ENCODE measurements at regions not wholly inside any gene's neighbourhood (a gene's known extent, or its start where the extent isn't known, plus 50 kb on each side); places are given as distances from the start of the nearest gene placed in this dataset.

GRCh38 chr12:127761880-127762279 lies 505.1 kb upstream of the TMEM132C start:
- no peaks in the 10 kb centered on the region for H3K9me2 ChIP-seq (ENCODE audit: low read depth, low read length)
- no peaks in the 10 kb centered on the region for H3K4me1 ChIP-seq (ENCODE audit: insufficient read depth, low read length, severe bottlenecking)
- no peaks in the 10 kb centered on the region for H3K27me3 ChIP-seq (ENCODE audit: insufficient read depth, low read length)
- H3K9ac ChIP-seq (ENCODE audit: low read length): no peak overlapping the region
- no peaks in the 10 kb centered on the region for H3K9me3 ChIP-seq (ENCODE audit: low read length)
- H3K27ac ChIP-seq (ENCODE audit: low read depth, low read length, poor library complexity, severe bottlenecking): no peak overlapping the region
- H4K20me1 ChIP-seq (ENCODE audit: insufficient read depth, low read length): no peaks in the 10 kb centered on the region
- no peaks in the 10 kb centered on the region for H3K36me3 ChIP-seq (ENCODE audit: insufficient read depth, low read length)
- H3K79me2 ChIP-seq (ENCODE audit: insufficient read depth, low read length): no peaks in the 10 kb centered on the region
- no peak overlapping the region for H3K4me3 ChIP-seq (ENCODE audit: low read depth, low read length, poor library complexity, severe bottlenecking)
- no peak overlapping the region for H3K4me2 ChIP-seq (ENCODE audit: low read length)
- no peaks in the 10 kb centered on the region for H3F3A ChIP-seq (ENCODE audit: insufficient read depth, low read length)
- TF ChIP-seq, protein P1, sequence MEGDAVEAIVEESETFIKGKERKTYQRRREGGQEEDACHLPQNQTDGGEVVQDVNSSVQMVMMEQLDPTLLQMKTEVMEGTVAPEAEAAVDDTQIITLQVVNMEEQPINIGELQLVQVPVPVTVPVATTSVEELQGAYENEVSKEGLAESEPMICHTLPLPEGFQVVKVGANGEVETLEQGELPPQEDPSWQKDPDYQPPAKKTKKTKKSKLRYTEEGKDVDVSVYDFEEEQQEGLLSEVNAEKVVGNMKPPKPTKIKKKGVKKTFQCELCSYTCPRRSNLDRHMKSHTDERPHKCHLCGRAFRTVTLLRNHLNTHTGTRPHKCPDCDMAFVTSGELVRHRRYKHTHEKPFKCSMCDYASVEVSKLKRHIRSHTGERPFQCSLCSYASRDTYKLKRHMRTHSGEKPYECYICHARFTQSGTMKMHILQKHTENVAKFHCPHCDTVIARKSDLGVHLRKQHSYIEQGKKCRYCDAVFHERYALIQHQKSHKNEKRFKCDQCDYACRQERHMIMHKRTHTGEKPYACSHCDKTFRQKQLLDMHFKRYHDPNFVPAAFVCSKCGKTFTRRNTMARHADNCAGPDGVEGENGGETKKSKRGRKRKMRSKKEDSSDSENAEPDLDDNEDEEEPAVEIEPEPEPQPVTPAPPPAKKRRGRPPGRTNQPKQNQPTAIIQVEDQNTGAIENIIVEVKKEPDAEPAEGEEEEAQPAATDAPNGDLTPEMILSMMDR (IDR thresholded peaks at IDR 0.05; ENCODE audit: low read length): no peak
- no peak for TF ChIP-seq EZH2 (IDR thresholded peaks at IDR 0.05; ENCODE audit: borderline replicate concordance, low read length)
- no peak overlapping the region for H2AFZ ChIP-seq (ENCODE audit: low read length)

GRCh38 chr12:127767656-127768055 lies 499.3 kb upstream of the TMEM132C start:
- Histone ChIP-seq H3K36me3 (ENCODE audit: insufficient read depth, low read length) (no peaks in the 10 kb centered on the region), H3K27ac (ENCODE audit: low read depth, low read length, poor library complexity, severe bottlenecking) (no peak overlapping the region), H3F3A (ENCODE audit: insufficient read depth, low read length) (no peaks in the 10 kb centered on the region), H3K9me3 (ENCODE audit: low read length) (no peaks in the 10 kb centered on the region), H3K27me3 (ENCODE audit: insufficient read depth, low read length) (no peaks in the 10 kb centered on the region), H3K9me2 (ENCODE audit: low read depth, low read length) (no peaks in the 10 kb centered on the region), H4K20me1 (ENCODE audit: insufficient read depth, low read length) (no peaks in the 10 kb centered on the region), H3K4me2 (ENCODE audit: low read length) (no peak overlapping the region), H3K4me1 (ENCODE audit: insufficient read depth, low read length, severe bottlenecking) (no peaks in the 10 kb centered on the region), H3K4me3 (ENCODE audit: low read depth, low read length, poor library complexity, severe bottlenecking) (no peak overlapping the region), H2AFZ (ENCODE audit: low read length) (no peak overlapping the region), H3K79me2 (ENCODE audit: insufficient read depth, low read length) (no peaks in the 10 kb centered on the region), H3K9ac (ENCODE audit: low read length) (no peak overlapping the region)
- TF ChIP-seq, protein P1 (IDR thresholded peaks at IDR 0.05; ENCODE audit: low read length): no peak
- no peak for TF ChIP-seq EZH2 (IDR thresholded peaks at IDR 0.05; ENCODE audit: borderline replicate concordance, low read length)

GRCh38 chr12:127770118-127770517 lies 496.9 kb upstream of the TMEM132C start:
- Histone ChIP-seq H3K27me3 (ENCODE audit: insufficient read depth, low read length) (no peaks in the 10 kb centered on the region), H3K4me2 (ENCODE audit: low read length) (no peak overlapping the region), H4K20me1 (ENCODE audit: insufficient read depth, low read length) (no peaks in the 10 kb centered on the region), H3K4me3 (ENCODE audit: low read depth, low read length, poor library complexity, severe bottlenecking) (no peak overlapping the region), H3K4me1 (ENCODE audit: insufficient read depth, low read length, severe bottlenecking) (no peaks in the 10 kb centered on the region), H3K9me3 (ENCODE audit: low read length) (no peaks in the 10 kb centered on the region), H3K36me3 (ENCODE audit: insufficient read depth, low read length) (no peaks in the 10 kb centered on the region), H3F3A (ENCODE audit: insufficient read depth, low read length) (no peaks in the 10 kb centered on the region), H3K9me2 (ENCODE audit: low read depth, low read length) (no peaks in the 10 kb centered on the region), H3K27ac (ENCODE audit: low read depth, low read length, poor library complexity, severe bottlenecking) (no peak overlapping the region), H3K79me2 (ENCODE audit: insufficient read depth, low read length) (no peaks in the 10 kb centered on the region), H3K9ac (ENCODE audit: low read length) (no peak overlapping the region), H2AFZ (ENCODE audit: low read length) (no peak overlapping the region)
- TF ChIP-seq EZH2 (IDR thresholded peaks at IDR 0.05; ENCODE audit: borderline replicate concordance, low read length): no peak

GRCh38 chr12:127771546-127771945 lies 495.4 kb upstream of the TMEM132C start:
- H3K9me2 ChIP-seq (ENCODE audit: low read depth, low read length): no peaks in the 10 kb centered on the region
- H4K20me1 ChIP-seq (ENCODE audit: insufficient read depth, low read length): no peaks in the 10 kb centered on the region
- H3K27me3 ChIP-seq (ENCODE audit: insufficient read depth, low read length): no peaks in the 10 kb centered on the region
- no peaks in the 10 kb centered on the region for H3K79me2 ChIP-seq (ENCODE audit: insufficient read depth, low read length)
- H3K9me3 ChIP-seq (ENCODE audit: low read length): no peaks in the 10 kb centered on the region
- TF ChIP-seq, protein P1 (IDR thresholded peaks at IDR 0.05; ENCODE audit: low read length): no peak
- no peak for TF ChIP-seq EZH2 (IDR thresholded peaks at IDR 0.05; ENCODE audit: borderline replicate concordance, low read length)
- H3K4me3 ChIP-seq (ENCODE audit: low read depth, low read length, poor library complexity, severe bottlenecking): no peak overlapping the region
- no peak overlapping the region for H3K9ac ChIP-seq (ENCODE audit: low read length)
- H3K4me1 ChIP-seq (ENCODE audit: insufficient read depth, low read length, severe bottlenecking): no peaks in the 10 kb centered on the region
- no peak overlapping the region for H3K27ac ChIP-seq (ENCODE audit: low read depth, low read length, poor library complexity, severe bottlenecking)
- H3K36me3 ChIP-seq (ENCODE audit: insufficient read depth, low read length): no peaks in the 10 kb centered on the region
- no peaks in the 10 kb centered on the region for H3F3A ChIP-seq (ENCODE audit: insufficient read depth, low read length)
- no peak overlapping the region for H2AFZ ChIP-seq (ENCODE audit: low read length)
- H3K4me2 ChIP-seq (ENCODE audit: low read length): no peak overlapping the region
